ENCODE measurements at regions not wholly inside any gene's neighbourhood (a gene's known extent, or its start where the extent isn't known, plus 50 kb on each side); places are given as distances from the start of the nearest gene placed in this dataset.

DNA sequence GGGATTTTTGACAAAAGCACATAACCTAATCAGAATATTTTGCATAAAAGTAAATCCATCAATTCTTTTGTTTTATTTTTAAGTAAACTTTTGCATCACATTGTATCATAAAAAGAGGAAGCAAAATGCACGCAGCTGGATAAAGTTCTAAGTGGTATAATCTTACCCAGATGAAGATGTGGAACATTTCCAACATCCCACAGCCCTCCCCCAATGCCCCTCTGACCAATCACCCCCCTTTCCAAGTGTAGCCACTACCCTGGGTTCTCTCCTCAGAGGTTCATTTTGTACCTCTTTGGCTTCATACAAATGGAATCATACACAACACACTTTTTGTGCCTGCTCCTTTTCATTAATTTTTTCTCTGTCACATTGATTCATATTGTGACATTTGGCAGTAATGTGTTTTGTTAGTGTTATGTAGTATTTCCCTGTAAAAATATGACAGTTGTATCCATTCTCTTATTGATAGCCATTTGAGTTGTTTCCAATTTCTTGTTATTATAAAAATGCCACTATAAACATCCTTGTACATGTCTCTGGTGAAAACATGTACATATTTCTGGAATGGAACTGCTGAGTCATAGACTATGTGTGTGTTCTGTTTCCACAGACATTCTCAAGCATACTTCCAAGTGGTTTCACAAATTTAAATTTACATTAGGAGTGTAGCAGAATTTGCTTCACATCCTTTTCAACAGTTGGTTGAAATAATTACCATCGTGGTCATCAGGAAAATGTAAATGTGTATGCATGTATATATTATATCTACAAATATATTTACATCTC is 92.9 kb upstream of the SYNDIG1 start:
- peak; percentile 4 for DNase-seq (ENCODE audit: low read depth)

DNA sequence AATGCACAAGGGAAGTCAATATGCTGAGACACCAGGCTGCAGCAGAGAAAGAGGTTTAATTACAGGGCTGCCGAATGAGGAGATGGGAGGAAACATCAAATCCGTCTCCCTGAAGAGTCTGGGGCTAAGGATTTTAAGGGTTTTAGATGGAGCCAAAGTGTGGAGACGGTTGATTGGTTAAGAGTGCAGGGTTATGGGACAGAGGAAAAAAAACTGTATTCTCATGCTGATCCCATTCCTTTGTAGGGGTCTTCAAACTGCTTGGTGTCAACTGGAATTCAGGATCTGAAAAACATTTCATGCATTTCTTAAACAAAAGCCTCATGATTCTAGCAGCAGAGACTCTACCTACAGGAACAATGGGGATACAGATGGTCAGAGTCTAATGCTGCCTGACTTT is 96.1 kb upstream of the SYNDIG1 start:
- no peak for DNase-seq (ENCODE audit: low read depth)

GRCh38 chr20:24370911-24371695 is 98.3 kb upstream of the SYNDIG1 start:
- no peak for DNase-seq (ENCODE audit: low read depth)

- DNase-seq (ENCODE audit: low read depth): no peak
Measured at GRCh38 chr20:24370249-24370648, 99.2 kb upstream of the SYNDIG1 start.

DNA sequence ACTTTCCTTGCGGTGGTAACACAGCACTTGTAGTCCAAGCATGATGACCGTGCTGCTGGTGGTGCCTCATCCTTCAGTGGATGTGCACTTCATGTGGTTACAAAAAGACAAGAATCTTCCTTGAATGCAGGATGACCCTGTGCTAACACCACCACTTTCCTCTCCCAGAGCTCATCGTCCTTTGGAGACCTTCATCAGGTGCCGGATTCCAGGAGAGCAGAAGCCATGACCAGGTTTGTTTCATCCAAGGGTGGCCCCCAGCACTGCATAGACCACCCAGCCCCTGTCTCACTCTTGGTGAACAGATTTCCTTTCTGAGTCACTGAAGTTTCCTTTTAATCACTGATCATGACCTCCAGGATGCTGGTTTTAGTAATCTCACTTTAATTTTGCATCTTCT is 101.2 kb upstream of the SYNDIG1 start:
- no peak for DNase-seq (ENCODE audit: low read depth)

DNA sequence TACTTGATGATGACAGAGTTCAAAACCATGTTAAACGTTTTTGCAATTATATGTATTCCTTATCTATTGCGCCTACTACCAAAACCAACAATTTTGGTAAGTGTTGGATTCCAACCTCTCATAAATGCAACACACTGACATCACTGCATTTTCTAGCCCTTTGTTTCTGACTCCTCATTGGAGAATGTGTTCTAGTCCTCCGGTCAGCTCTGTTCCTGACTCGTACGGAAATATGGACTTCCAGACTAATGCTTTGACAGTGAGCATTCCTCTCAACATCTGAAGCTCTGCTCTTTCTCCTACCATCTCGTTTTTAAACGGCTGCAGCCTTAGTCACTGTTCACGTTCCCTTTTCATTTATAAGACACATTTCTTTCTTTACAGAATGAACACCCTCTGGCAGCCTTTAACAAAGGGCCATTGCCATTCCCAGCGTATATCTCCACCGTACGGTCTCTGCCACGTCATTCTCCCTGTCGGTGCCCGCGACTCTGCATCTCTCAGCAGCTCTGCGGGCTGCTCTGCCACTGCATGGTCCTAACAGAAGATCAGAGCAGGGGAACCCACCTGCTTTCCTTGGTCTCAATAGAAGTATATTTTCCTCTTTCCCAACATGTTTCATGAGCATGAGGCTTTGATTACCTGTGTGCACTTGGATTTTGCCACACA is 103.0 kb upstream of the SYNDIG1 start:
- no peak for DNase-seq (ENCODE audit: low read depth)

- DNase-seq (ENCODE audit: low read depth): no peak
Measured at GRCh38 chr20:24365670-24366069, 103.8 kb upstream of the SYNDIG1 start.

- DNase-seq (ENCODE audit: low read depth): no peak
Measured at GRCh38 chr20:24364482-24364881, 104.9 kb upstream of the SYNDIG1 start.

DNA sequence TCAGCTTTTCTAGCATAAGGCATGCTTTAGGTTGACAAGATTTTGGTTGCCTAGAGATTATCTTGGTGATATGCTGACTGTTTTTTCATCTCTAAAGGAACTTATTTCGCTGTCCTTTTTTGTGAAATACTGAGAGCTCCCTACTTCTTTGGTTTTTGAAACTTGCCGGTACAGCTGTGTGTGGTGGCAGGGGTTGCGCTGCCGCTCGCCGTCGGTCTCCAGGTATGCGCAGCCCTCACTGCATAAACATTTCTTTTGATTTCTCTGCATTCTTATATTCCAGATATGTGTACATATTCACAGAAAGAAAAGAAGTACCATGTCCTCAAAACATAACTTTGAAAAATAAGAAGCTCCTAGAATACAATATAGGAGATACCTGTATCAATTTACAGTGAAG is 106.4 kb upstream of the SYNDIG1 start:
- DNase-seq (ENCODE audit: low read depth): no peak

DNA sequence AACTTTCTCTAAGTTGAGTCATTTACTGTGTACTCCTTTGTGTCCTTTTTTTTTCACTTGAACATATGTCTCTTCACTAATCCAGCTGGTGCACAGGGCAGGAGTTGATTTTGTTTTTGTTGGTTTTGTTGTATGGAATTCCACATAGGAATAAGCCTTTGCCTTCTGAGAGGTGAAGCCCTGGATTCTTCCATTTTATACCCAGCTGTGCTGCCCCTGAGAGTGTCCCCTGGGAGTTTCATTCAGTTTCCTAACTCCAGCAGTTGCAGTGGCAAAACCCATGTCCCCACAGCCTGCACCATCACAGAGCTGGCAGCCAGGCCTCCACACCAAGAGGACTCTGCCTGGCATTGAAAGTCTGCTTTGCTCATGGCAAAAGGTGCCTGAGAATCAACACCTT is 107.3 kb upstream of the SYNDIG1 start:
- no peak for DNase-seq (ENCODE audit: low read depth)

DNA sequence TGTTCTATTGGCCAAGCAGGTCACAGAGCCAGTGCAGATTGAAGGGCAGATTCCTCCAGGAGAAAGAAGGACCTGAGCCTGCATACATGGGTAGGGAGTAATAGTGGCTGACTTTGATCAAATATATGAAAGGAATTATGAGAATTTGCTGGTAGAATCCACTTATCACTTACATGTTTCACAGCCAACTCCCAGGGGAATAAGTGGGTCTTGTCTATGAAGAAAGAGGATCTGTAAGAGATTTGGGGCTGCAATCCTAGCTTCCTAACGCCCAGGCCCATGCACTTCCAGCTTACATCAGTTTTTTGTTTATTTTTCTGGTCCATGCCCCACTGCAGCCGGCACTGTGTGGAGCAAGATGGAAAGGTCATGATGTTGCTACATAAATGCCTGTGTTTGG is 107.9 kb upstream of the SYNDIG1 start:
- DNase-seq (ENCODE audit: low read depth): no peak

- DNase-seq (ENCODE audit: low read depth): no peak
Measured at GRCh38 chr20:24360531-24360930, 108.9 kb upstream of the SYNDIG1 start.

GRCh38 chr20:24359321-24360027 is 110.0 kb upstream of the SYNDIG1 start:
- no peak for DNase-seq (ENCODE audit: low read depth)

GRCh38 chr20:24357931-24358330 is 111.5 kb upstream of the SYNDIG1 start:
- no peak for DNase-seq (ENCODE audit: low read depth)

- DNase-seq (ENCODE audit: low read depth): no peak
Measured at GRCh38 chr20:24357177-24357576, 112.3 kb upstream of the SYNDIG1 start.

- DNase-seq (ENCODE audit: low read depth): no peak
Measured at GRCh38 chr20:24353135-24353690, 116.2 kb upstream of the SYNDIG1 start.

DNA sequence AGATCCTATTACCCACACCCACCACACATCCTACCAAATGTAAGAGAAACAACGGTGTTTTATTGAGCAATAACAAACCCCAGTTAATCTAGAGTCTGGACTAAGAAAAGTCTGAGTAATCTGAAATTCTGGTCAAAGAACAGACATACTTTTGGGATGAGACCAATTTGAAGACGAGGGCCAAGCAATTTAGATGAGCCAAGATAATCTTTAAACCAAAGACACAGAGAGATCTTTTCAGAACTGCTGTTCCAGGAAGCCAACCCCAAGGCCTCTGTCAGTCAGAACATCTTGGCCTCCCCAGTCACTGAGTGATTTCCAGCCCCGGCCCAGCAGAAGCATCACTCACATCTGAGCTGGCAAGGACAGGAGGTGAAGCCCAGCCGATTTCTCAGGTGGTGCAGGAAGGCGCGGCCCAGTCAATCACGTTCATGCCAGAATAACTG is 118.5 kb upstream of the SYNDIG1 start:
- no peak for DNase-seq (ENCODE audit: low read depth)

- DNase-seq (ENCODE audit: low read depth): no peak
Measured at GRCh38 chr20:24341781-24342180, 127.6 kb upstream of the SYNDIG1 start.

GRCh38 chr20:24340933-24341332 is 128.5 kb upstream of the SYNDIG1 start:
- no peak for DNase-seq (ENCODE audit: low read depth)

DNA sequence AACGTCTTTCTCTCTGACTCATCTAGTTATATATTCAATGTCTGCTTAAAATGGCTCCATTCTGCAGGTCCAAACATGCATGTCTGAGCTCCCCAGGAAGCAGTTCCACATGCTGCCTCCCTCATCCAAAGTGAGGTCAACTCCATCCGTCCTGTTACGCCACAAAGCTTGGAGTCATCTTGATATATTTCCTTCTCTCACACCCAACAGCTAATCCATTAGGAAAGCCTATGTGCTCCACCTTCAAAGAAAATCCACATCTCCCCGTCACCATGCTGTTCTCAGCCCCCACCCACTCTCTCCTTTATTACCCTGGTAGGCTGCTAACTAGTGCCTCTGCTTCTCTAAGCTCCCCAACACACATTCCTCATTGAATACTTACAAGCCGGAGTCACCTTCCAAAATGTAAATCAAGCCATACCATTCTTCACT is 130.2 kb upstream of the SYNDIG1 start:
- DNase-seq (ENCODE audit: low read depth): peak; percentile 2

DNA sequence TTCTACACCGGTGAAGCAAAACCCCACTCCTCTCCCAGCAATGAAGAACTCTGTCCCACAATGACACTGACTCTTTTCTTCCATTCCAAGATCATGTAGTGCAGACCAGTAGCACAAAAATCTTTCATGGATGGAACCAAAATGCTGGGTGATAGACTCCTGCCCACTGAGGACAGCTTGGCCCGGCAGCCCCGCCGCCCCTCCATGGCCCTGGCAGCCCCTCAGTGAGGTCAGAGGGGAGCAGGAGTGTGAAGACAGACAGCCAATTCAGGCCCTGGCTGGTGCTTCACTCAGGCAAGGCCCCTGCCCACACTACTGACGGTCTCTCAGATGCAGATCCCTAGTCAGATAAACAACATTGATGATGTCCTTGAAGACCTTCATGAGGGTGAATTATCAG is 131.9 kb upstream of the SYNDIG1 start:
- no peak for DNase-seq (ENCODE audit: low read depth)

DNA sequence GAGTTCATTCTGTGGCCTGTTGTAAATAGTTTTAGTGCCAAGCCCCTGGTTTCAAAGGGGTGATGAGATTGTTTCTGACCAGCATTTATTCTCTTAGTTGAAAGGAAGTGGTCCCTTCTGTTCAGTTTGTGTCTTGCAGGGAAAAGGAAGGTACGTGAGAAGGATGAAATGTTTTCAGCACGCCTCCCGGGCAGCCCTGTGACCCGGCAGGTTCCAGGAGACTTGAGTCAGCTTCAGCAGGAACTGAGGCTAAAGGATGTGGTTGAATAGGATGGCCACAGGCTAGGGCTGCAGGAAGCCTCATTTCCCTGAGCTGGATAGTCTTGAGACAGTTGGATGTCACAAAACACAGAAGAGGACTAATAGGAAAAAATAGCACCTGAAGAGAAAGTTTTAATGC is 132.4 kb upstream of the SYNDIG1 start:
- DNase-seq (ENCODE audit: low read depth): peak; percentile 43

Measured in renal cortical epithelial cell (primary cell).